Vagina (tissue), 2 donors: ENCODE measurements at regions not wholly inside any gene's neighbourhood (a gene's known extent, or its start where the extent isn't known, plus 50 kb on each side); places are given as distances from the start of the nearest gene placed in this dataset.

Experiments
- CTCF ChIP-seq, 3 experiments: fragments of 450-650 bp in 2 of 3; fragments of 200-600 bp in 1 of 3; sonication (generic) in 1 of 3; IDR thresholded peaks; one replicate each; pipeline ENCODE4 v1.5.1; 2017 to 2019; ENCODE audit warnings: antibody characterized with exemption in 3 of 3, mild to moderate bottlenecking in 2 of 3, moderate library complexity in 2 of 3
- POLR2A ChIP-seq, 2 donors: fragments of 450-650 bp; IDR thresholded peaks; one replicate each; pipeline ENCODE4 v1.6.1; 2017; ENCODE audit warnings: antibody characterized with exemption in 2 of 2, mild to moderate bottlenecking in 2 of 2, moderate library complexity in 2 of 2
- POLR2AphosphoS5 ChIP-seq, 2 donors: sonication (generic); formaldehyde crosslinking; IDR thresholded peaks; one replicate each; pipeline ENCODE4 v1.9.0; 2017; ENCODE audit warnings: antibody characterized with exemption in 2 of 2, mild to moderate bottlenecking in 2 of 2, low read depth in 1 of 2; ENCODE audit not compliant: insufficient read depth in 1 of 2

GRCh38 chr4:112889199-112889598 is 160.3 kb upstream of the ANK2 start:
- TF ChIP-seq CTCF (IDR thresholded peaks at IDR 0.05) (no peak), POLR2AphosphoS5 (IDR thresholded peaks at IDR 0.05; ENCODE audit: insufficient read depth in 1 of 2, low read depth in 1 of 2) (no peak), POLR2A (IDR thresholded peaks at IDR 0.05) (no peak)
